ENCODE measurements at regions not wholly inside any gene's neighbourhood (a gene's known extent, or its start where the extent isn't known, plus 50 kb on each side); places are given as distances from the start of the nearest gene placed in this dataset.
"Not testable (repeated sequence)": the region's sequence is repeated elsewhere in the genome, so short reads cannot be mapped to it uniquely, and the experiment has no call there.

GRCh38 chr3:73148206-73148605 lies 86.7 kb downstream of the EBLN2 start:
- H3K4me1 ChIP-seq (ENCODE audit: control insufficient read depth, insufficient read depth, low read depth, low read length): no peaks in the 10 kb centered on the region
- peaks cover 0 to 41% of the 10 kb centered on the region in 2 experiments for H3K27me3 ChIP-seq (ENCODE audit: control insufficient read depth in 1 of 2, insufficient read depth in 1 of 2, low read length in 2 of 2)
- H4K91ac ChIP-seq (ENCODE audit: low read length): no peak overlapping the region
- no peak overlapping the region for H2BK12ac ChIP-seq (ENCODE audit: low read length in 2 of 2)
- H2BK120ac ChIP-seq (ENCODE audit: low read depth, low read length): no peak overlapping the region
- H3K23ac ChIP-seq (ENCODE audit: low read length in 2 of 2): no peak overlapping the region
- no peak overlapping the region for H4K8ac ChIP-seq (ENCODE audit: low read length)
- no peak overlapping the region for H2BK15ac ChIP-seq (ENCODE audit: low read depth, poor library complexity, severe bottlenecking)
- no peak overlapping the region for H3K18ac ChIP-seq (ENCODE audit: low read depth in 1 of 2, low read length in 2 of 2)
- no peaks in the 10 kb centered on the region for H3K36me3 ChIP-seq (ENCODE audit: control insufficient read depth in 1 of 2, insufficient read depth in 2 of 2, low read depth in 1 of 2, low read length in 2 of 2)
- no peak overlapping the region for H3K14ac ChIP-seq (ENCODE audit: low read length in 2 of 2)
- no peak overlapping the region for H3K27ac ChIP-seq (ENCODE audit: low read length, poor library complexity, severe bottlenecking)
- no peak overlapping the region for H2AK5ac ChIP-seq (ENCODE audit: low read length, severe bottlenecking)
- H2AFZ ChIP-seq (ENCODE audit: low read depth, low read length): no peak overlapping the region
- no peaks in the 10 kb centered on the region for H3K9me3 ChIP-seq (ENCODE audit: control insufficient read depth, low read length)
- H3K79me1 ChIP-seq (replicated peaks; ENCODE audit: low read length, poor library complexity, severe bottlenecking): no peaks in the 10 kb centered on the region
- no peak overlapping the region for H2BK5ac ChIP-seq (ENCODE audit: low read depth, low read length, poor library complexity, severe bottlenecking)
- DNase-seq: no peak
- H3K4me3 ChIP-seq (ENCODE audit: insufficient read depth in 1 of 2, low read depth in 1 of 2, low read length in 2 of 2): no peak overlapping the region
- H3K9ac ChIP-seq (ENCODE audit: low read length): no peak overlapping the region
- no peak overlapping the region for H3K4me2 ChIP-seq (ENCODE audit: low read length, poor library complexity, severe bottlenecking)
- WGBS: 72% methylated on average over 2 of the region's 2 CpGs
- no peak overlapping the region for H3K4ac ChIP-seq (ENCODE audit: low read depth in 1 of 2, low read length in 2 of 2)

GRCh38 chr3:73148682-73149081 lies 87.2 kb downstream of the EBLN2 start:
- Histone ChIP-seq H3K27ac (ENCODE audit: low read length, poor library complexity, severe bottlenecking) (no peak overlapping the region), H4K8ac (ENCODE audit: low read length) (no peak overlapping the region), H3K4me2 (ENCODE audit: low read length, poor library complexity, severe bottlenecking) (no peak overlapping the region), H3K4me3 (ENCODE audit: insufficient read depth in 1 of 2, low read depth in 1 of 2, low read length in 2 of 2) (no peak overlapping the region), H2BK120ac (ENCODE audit: low read depth, low read length) (no peak overlapping the region), H2AFZ (ENCODE audit: low read depth, low read length) (no peak overlapping the region), H4K91ac (ENCODE audit: low read length) (no peak overlapping the region), H2AK5ac (ENCODE audit: low read length, severe bottlenecking) (no peak overlapping the region), H2BK5ac (ENCODE audit: low read depth, low read length, poor library complexity, severe bottlenecking) (no peak overlapping the region), H3K9ac (ENCODE audit: low read length) (no peak overlapping the region), H3K14ac (ENCODE audit: low read length in 2 of 2) (no peak overlapping the region), H3K9me3 (ENCODE audit: control insufficient read depth, low read length) (no peaks in the 10 kb centered on the region), H3K4ac (ENCODE audit: low read depth in 1 of 2, low read length in 2 of 2) (no peak overlapping the region), H3K4me1 (ENCODE audit: control insufficient read depth, insufficient read depth, low read depth, low read length) (no peaks in the 10 kb centered on the region), H3K27me3 (ENCODE audit: control insufficient read depth in 1 of 2, insufficient read depth in 1 of 2, low read length in 2 of 2) (peaks cover 0 to 36% of the 10 kb centered on the region in 2 experiments), H2BK15ac (ENCODE audit: low read depth, poor library complexity, severe bottlenecking) (no peak overlapping the region), H2BK12ac (ENCODE audit: low read length in 2 of 2) (no peak overlapping the region), H3K18ac (ENCODE audit: low read depth in 1 of 2, low read length in 2 of 2) (no peak overlapping the region), H3K79me1 (replicated peaks; ENCODE audit: low read length, poor library complexity, severe bottlenecking) (no peaks in the 10 kb centered on the region), H3K23ac (ENCODE audit: low read length in 2 of 2) (no peak overlapping the region), H3K36me3 (ENCODE audit: control insufficient read depth in 1 of 2, insufficient read depth in 2 of 2, low read depth in 1 of 2, low read length in 2 of 2) (no peaks in the 10 kb centered on the region)
- DNase-seq: no peak
- WGBS: no CpG with 5 or more reads among the region's 2 CpGs

GRCh38 chr3:73150369-73151130 lies 89.1 kb downstream of the EBLN2 start:
- Histone ChIP-seq H3K36me3 (ENCODE audit: control insufficient read depth in 1 of 2, insufficient read depth in 2 of 2, low read depth in 1 of 2, low read length in 2 of 2) (no peaks in the 10 kb centered on the region), H3K9me3 (ENCODE audit: control insufficient read depth, low read length) (no peaks in the 10 kb centered on the region), H3K79me1 (replicated peaks; ENCODE audit: low read length, poor library complexity, severe bottlenecking) (no peaks in the 10 kb centered on the region), H2BK120ac (ENCODE audit: low read depth, low read length) (no peak overlapping the region), H2BK5ac (ENCODE audit: low read depth, low read length, poor library complexity, severe bottlenecking) (no peak overlapping the region), H3K4me3 (ENCODE audit: insufficient read depth in 1 of 2, low read depth in 1 of 2, low read length in 2 of 2) (no peak overlapping the region), H3K4me2 (ENCODE audit: low read length, poor library complexity, severe bottlenecking) (no peak overlapping the region), H3K18ac (ENCODE audit: low read depth in 1 of 2, low read length in 2 of 2) (no peak overlapping the region), H3K4me1 (ENCODE audit: control insufficient read depth, insufficient read depth, low read depth, low read length) (no peaks in the 10 kb centered on the region), H4K8ac (ENCODE audit: low read length) (no peak overlapping the region), H3K14ac (ENCODE audit: low read length in 2 of 2) (no peak overlapping the region), H3K27ac (ENCODE audit: low read length, poor library complexity, severe bottlenecking) (no peak overlapping the region), H2BK15ac (ENCODE audit: low read depth, poor library complexity, severe bottlenecking) (no peak overlapping the region), H4K91ac (ENCODE audit: low read length) (no peak overlapping the region), H3K4ac (ENCODE audit: low read depth in 1 of 2, low read length in 2 of 2) (no peak overlapping the region), H2AFZ (ENCODE audit: low read depth, low read length) (no peak overlapping the region), H2BK12ac (ENCODE audit: low read length in 2 of 2) (no peak overlapping the region), H3K27me3 (ENCODE audit: control insufficient read depth in 1 of 2, insufficient read depth in 1 of 2, low read length in 2 of 2) (peaks cover 0 to 39% of the 10 kb centered on the region in 2 experiments), H3K23ac (ENCODE audit: low read length in 2 of 2) (no peak overlapping the region), H2AK5ac (ENCODE audit: low read length, severe bottlenecking) (no peak overlapping the region), H3K9ac (ENCODE audit: low read length) (no peak overlapping the region)
- DNase-seq: no peak
- WGBS: 94% methylated on average over 2 of the region's 5 CpGs

- WGBS: 92% methylated on average over 22 of the region's 22 CpGs
- not testable (repeated sequence) for H3K9ac ChIP-seq (ENCODE audit: low read length); H3K4ac ChIP-seq (ENCODE audit: low read depth in 1 of 2, low read length in 2 of 2); H3K23ac ChIP-seq (ENCODE audit: low read length in 2 of 2); H2BK120ac ChIP-seq (ENCODE audit: low read depth, low read length); DNase-seq; H3K14ac ChIP-seq (ENCODE audit: low read length in 2 of 2); H2AFZ ChIP-seq (ENCODE audit: low read depth, low read length); H4K91ac ChIP-seq (ENCODE audit: low read length); H2BK15ac ChIP-seq (ENCODE audit: low read depth, poor library complexity, severe bottlenecking); H3K18ac ChIP-seq (ENCODE audit: low read depth in 1 of 2, low read length in 2 of 2); H2BK5ac ChIP-seq (ENCODE audit: low read depth, low read length, poor library complexity, severe bottlenecking); H3K79me1 ChIP-seq (replicated peaks; ENCODE audit: low read length, poor library complexity, severe bottlenecking); H3K4me1 ChIP-seq (ENCODE audit: control insufficient read depth, insufficient read depth, low read depth, low read length); H3K27ac ChIP-seq (ENCODE audit: low read length, poor library complexity, severe bottlenecking); H2BK12ac ChIP-seq (ENCODE audit: low read length in 2 of 2); H3K4me2 ChIP-seq (ENCODE audit: low read length, poor library complexity, severe bottlenecking); H3K9me3 ChIP-seq (ENCODE audit: control insufficient read depth, low read length); H4K8ac ChIP-seq (ENCODE audit: low read length); H2AK5ac ChIP-seq (ENCODE audit: low read length, severe bottlenecking); H3K36me3 ChIP-seq (ENCODE audit: control insufficient read depth in 1 of 2, insufficient read depth in 2 of 2, low read depth in 1 of 2, low read length in 2 of 2); H3K4me3 ChIP-seq (ENCODE audit: insufficient read depth in 1 of 2, low read depth in 1 of 2, low read length in 2 of 2)
- H3K27me3 ChIP-seq (ENCODE audit: control insufficient read depth in 1 of 2, insufficient read depth in 1 of 2, low read length in 2 of 2): peaks cover 0 to 30% of the 10 kb centered on the region in 2 experiments
Observed at GRCh38 chr3:73152571-73152970, 91.1 kb downstream of the EBLN2 start.
